Glutamatergic neuron (in vitro differentiated cells): ENCODE measurements at regions not wholly inside any gene's neighbourhood (a gene's known extent, or its start where the extent isn't known, plus 50 kb on each side); places are given as distances from the start of the nearest gene placed in this dataset.

Experiments
- DNase-seq: peaks from one replicate; pipeline ENCODE4 v3.0.0; 2022
- H3K27ac Mint-ChIP-seq: one replicate; pipeline ENCODE4 v1.8.0; 2020; ENCODE audit warnings: mild to moderate bottlenecking, mixed read lengths, inconsistent platforms; ENCODE audit not compliant: unreplicated experiment
- H3K27me3 Mint-ChIP-seq: one replicate; pipeline ENCODE4 v1.8.0; 2020; ENCODE audit warnings: mild to moderate bottlenecking, moderate library complexity, mixed read lengths, inconsistent platforms; ENCODE audit not compliant: unreplicated experiment
- H3K36me3 Mint-ChIP-seq: one replicate; pipeline ENCODE4 v1.8.0; 2020; ENCODE audit warnings: mild to moderate bottlenecking, mixed read lengths, inconsistent platforms; ENCODE audit not compliant: unreplicated experiment
- H3K4me1 Mint-ChIP-seq: one replicate; pipeline ENCODE4 v1.8.0; 2020; ENCODE audit warnings: mild to moderate bottlenecking, low read depth, mixed read lengths, inconsistent platforms; ENCODE audit not compliant: unreplicated experiment
- H3K4me3 Mint-ChIP-seq: one replicate; pipeline ENCODE4 v1.8.0; 2020; ENCODE audit warnings: mild to moderate bottlenecking, mixed read lengths, inconsistent platforms; ENCODE audit not compliant: unreplicated experiment
- H3K9me3 Mint-ChIP-seq: one replicate; pipeline ENCODE4 v1.8.0; 2020; ENCODE audit warnings: mild to moderate bottlenecking, moderate library complexity, mixed read lengths, inconsistent platforms; ENCODE audit not compliant: unreplicated experiment
- TF ChIP-seq, protein P1 (sequence below): fragments of 200-600 bp; sonication (generic); IDR thresholded peaks from one replicate; pipeline ENCODE4 v1.5.0; 2021; ENCODE audit not compliant: partially characterized antibody, unreplicated experiment

GRCh38 chr6:27161115-27161514 lies 86.4 kb upstream of the PRSS16 start:
- Mint-ChIP-seq H3K4me1 (peaks cover 3% of the 10 kb centered on the region), H3K4me3 (no peak overlapping the region), H3K36me3 (no peaks in the 10 kb centered on the region), H3K27ac (no peak overlapping the region), H3K27me3 (peaks cover 3% of the 10 kb centered on the region), H3K9me3 (no peaks in the 10 kb centered on the region)
- TF ChIP-seq, protein P1, sequence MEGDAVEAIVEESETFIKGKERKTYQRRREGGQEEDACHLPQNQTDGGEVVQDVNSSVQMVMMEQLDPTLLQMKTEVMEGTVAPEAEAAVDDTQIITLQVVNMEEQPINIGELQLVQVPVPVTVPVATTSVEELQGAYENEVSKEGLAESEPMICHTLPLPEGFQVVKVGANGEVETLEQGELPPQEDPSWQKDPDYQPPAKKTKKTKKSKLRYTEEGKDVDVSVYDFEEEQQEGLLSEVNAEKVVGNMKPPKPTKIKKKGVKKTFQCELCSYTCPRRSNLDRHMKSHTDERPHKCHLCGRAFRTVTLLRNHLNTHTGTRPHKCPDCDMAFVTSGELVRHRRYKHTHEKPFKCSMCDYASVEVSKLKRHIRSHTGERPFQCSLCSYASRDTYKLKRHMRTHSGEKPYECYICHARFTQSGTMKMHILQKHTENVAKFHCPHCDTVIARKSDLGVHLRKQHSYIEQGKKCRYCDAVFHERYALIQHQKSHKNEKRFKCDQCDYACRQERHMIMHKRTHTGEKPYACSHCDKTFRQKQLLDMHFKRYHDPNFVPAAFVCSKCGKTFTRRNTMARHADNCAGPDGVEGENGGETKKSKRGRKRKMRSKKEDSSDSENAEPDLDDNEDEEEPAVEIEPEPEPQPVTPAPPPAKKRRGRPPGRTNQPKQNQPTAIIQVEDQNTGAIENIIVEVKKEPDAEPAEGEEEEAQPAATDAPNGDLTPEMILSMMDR: no peak
- DNase-seq: no peak

DNA sequence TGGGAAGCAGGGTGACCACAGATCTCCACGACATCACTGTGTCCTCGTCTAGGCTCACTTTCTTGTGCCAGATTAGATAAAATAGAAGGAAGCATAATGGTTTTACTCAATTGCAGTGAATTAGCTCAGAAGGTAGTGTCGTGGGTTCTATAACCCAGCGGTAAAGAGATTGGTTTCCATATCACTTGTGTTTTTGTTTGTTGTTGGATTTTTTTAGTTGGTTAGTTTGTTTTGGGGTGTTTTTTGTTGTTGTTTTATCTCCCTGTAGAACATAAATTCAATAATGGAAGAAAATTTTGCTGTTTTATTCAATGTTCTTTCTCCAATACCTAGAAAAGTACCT lies 85.9 kb upstream of the PRSS16 start:
- no peak for DNase-seq
- Mint-ChIP-seq H3K4me3 (no peak overlapping the region), H3K27me3 (peaks cover 3% of the 10 kb centered on the region), H3K4me1 (peaks cover 3% of the 10 kb centered on the region), H3K27ac (no peak overlapping the region), H3K36me3 (no peaks in the 10 kb centered on the region), H3K9me3 (no peaks in the 10 kb centered on the region)
- TF ChIP-seq, protein P1: no peak

- no peak for DNase-seq
- Mint-ChIP-seq H3K4me1 (peaks cover 3% of the 10 kb centered on the region), H3K4me3 (no peak overlapping the region), H3K9me3 (no peaks in the 10 kb centered on the region), H3K36me3 (no peaks in the 10 kb centered on the region), H3K27me3 (peaks cover 3% of the 10 kb centered on the region), H3K27ac (no peak overlapping the region)
- TF ChIP-seq, protein P1: peak; percentile 94
Observed at GRCh38 chr6:27161946-27162603, 85.4 kb upstream of the PRSS16 start.

DNA sequence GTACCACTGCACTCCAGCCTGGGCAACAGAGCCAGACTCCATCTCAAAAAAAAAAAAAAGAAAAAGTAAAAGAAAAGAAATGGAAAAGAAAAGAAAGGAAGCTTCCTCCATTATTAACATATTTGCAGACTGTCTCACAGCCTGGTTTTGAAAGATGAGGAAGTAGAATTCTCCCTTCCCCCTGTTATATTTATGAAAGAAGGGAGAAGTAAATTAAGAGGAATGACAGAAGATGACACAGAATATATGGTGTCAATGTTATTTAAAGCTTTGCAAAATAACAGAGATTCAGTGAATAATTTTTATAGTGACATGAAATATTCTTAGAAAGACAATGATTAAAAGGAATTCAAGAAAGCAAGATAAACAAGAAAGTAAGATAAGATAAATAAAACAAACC lies 83.7 kb upstream of the PRSS16 start:
- TF ChIP-seq, protein P1: no peak
- no peak for DNase-seq
- H3K9me3 Mint-ChIP-seq: no peaks in the 10 kb centered on the region
- H3K27ac Mint-ChIP-seq: no peak overlapping the region
- H3K27me3 Mint-ChIP-seq: peaks cover 3% of the 10 kb centered on the region
- no peaks in the 10 kb centered on the region for H3K4me1 Mint-ChIP-seq
- H3K4me3 Mint-ChIP-seq: no peak overlapping the region
- H3K36me3 Mint-ChIP-seq: no peaks in the 10 kb centered on the region

GRCh38 chr6:27168108-27168507 lies 79.4 kb upstream of the PRSS16 start:
- no peak for DNase-seq
- Mint-ChIP-seq H3K4me1 (no peaks in the 10 kb centered on the region), H3K36me3 (no peaks in the 10 kb centered on the region), H3K9me3 (peaks cover 2% of the 10 kb centered on the region), H3K27me3 (peaks cover 1% of the 10 kb centered on the region), H3K27ac (no peak overlapping the region), H3K4me3 (no peak overlapping the region)
- TF ChIP-seq, protein P1: no peak
